AG04449 (cell line): ENCODE measurements at regions not wholly inside any gene's neighbourhood (a gene's known extent, or its start where the extent isn't known, plus 50 kb on each side); places are given as distances from the start of the nearest gene placed in this dataset.

ENCODE experiments used
- CTCF ChIA-PET: fragments of 350-600 bp; formaldehyde crosslinking; extraction: SDS; loops from one replicate; lab custom pipeline; 2021; ENCODE audit warnings: antibody characterized with exemption; lab: Yijun Ruan, JAX
- POLR2A ChIA-PET: fragments of 400-600, 350-600 bp; formaldehyde crosslinking; extraction: SDS; loops from one replicate; lab custom pipeline; 2020; ENCODE audit warnings: antibody characterized with exemption, inconsistent platforms; lab: Yijun Ruan, JAX
- DNase-seq: peaks from one replicate; pipeline ENCODE4 v3.0.0-alpha.2; 2010; ENCODE audit warnings: low read depth, low spot score
- H3K4me3 ChIP-seq: 2 replicates; pipeline ENCODE4 v1.5.1; 2011; ENCODE audit warnings: low read depth, mild to moderate bottlenecking, control low read depth, low read length
- TF ChIP-seq, protein P1 (sequence below): IDR thresholded peaks from one replicate; pipeline ENCODE4 v1.5.1; 2011; ENCODE audit warnings: mild to moderate bottlenecking, moderate library complexity, low read length, control low read depth, inconsistent platforms; ENCODE audit not compliant: insufficient read depth; ENCODE audit errors: missing control alignments

DNA sequence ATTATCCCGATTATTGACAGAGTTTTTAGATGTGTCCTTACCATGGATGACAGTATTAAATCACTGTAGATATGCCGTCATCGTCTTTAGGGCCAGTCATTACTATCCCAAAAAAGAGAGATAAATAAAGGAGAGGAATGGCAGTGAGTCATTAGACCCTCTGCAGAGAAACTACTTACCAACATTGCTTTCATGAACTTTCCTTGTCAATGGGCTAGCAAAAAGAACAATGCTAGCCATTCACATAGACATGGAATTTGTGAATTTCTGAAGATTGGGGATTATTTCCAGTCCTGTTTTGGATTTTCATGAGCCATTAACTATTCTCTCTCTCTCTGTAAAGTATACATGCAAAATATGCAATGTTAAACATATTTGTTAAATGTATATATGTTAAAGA lies 319.4 kb upstream of the FANCL start:
- H3K4me3 ChIP-seq = no peak overlapping the region
- POLR2A ChIA-PET = no interaction called here
- CTCF ChIA-PET = no interaction called here
- TF ChIP-seq, protein P1, sequence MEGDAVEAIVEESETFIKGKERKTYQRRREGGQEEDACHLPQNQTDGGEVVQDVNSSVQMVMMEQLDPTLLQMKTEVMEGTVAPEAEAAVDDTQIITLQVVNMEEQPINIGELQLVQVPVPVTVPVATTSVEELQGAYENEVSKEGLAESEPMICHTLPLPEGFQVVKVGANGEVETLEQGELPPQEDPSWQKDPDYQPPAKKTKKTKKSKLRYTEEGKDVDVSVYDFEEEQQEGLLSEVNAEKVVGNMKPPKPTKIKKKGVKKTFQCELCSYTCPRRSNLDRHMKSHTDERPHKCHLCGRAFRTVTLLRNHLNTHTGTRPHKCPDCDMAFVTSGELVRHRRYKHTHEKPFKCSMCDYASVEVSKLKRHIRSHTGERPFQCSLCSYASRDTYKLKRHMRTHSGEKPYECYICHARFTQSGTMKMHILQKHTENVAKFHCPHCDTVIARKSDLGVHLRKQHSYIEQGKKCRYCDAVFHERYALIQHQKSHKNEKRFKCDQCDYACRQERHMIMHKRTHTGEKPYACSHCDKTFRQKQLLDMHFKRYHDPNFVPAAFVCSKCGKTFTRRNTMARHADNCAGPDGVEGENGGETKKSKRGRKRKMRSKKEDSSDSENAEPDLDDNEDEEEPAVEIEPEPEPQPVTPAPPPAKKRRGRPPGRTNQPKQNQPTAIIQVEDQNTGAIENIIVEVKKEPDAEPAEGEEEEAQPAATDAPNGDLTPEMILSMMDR = no peak
- DNase-seq = no peak

DNA sequence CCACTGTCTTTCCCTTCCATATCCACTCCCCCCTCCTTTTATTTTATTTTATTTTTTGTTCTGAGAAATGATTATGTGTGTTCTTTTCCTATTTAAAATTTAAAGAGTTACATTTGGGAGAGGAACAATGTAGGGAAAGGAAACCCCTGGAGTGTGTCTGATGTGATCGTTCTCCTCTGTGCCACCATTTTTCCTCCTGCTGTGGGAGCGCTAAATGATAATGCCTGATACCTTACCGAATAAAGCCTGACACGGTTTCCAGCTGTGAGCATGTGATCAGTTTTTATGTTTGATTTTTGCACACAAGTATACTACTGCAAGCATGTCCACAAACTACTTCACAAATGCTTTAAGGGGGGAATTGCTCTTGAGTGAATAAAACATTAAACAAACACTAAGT lies 317.8 kb upstream of the FANCL start:
- no peak for DNase-seq
- H3K4me3 ChIP-seq = no peak overlapping the region
- TF ChIP-seq, protein P1 = no peak
- ChIA-PET CTCF (no interaction called here), POLR2A (no interaction called here)

DNA sequence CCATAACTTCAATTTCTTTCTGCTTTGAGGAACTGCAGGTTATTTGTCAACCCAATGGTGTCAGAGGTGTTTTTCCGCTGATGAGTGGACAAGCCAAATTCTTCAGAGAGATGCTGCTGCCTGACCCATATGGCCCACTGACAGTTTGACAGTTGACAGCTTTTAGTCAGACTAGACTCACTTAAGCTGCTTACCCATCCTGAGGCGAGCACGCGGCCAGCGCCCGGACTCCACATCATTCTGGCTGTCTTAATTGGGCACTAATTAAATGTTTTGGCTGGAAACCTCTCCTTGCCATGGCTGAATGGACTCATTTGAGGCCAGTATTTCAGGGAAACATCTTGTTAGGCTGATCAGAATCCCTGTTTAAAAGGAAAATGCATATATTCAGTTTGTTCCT lies 316.1 kb upstream of the FANCL start:
- TF ChIP-seq, protein P1 = no peak
- DNase-seq = no peak
- no peak overlapping the region for H3K4me3 ChIP-seq
- ChIA-PET CTCF (interaction anchor here (0.6 kb wide), 1 partner anchor 9 kb away, joined by 3 read pairs; no protein-coding TSS in a partner anchor), POLR2A (no interaction called here)

DNA sequence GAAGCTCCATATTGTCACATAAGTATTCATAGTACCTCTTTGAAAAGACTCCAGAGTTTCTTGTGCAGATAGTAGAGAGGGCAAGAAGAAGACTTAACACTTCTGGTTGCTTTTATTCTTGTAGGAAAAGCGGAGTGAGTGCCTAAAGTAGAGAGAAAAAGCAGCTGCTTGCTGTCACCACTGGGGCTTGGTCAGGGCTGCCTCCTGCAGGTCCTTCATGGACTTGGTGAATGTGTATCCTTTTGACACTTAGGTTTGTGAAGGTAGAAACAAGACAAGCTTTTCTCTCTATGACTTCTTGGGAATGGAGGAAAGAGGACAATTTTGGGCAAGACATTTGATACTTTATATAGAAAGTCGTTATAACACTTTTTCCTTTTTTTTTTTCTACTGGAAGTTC lies 312.8 kb upstream of the FANCL start:
- H3K4me3 ChIP-seq = no peak overlapping the region
- ChIA-PET POLR2A (no interaction called here), CTCF (no interaction called here)
- no peak for DNase-seq
- TF ChIP-seq, protein P1 = no peak

DNA sequence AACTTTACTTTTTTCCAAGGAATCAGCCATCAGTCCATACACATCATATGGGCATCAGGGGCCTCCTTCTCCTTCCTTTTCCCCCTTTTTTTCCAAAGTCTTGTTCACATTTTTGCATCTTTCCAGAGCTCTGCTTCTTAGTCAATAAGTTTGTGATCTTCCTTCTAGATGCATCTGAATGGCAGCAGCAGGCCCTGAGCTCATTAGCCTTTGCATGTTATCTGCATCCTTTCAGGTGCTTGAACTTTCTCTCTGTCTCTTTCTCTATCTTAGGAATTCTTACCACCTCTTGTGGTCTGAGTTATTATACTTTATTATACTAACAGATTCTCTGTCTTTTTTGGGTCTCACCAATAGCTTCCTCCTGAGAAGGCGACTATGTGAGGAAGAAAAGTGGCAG lies 312.4 kb upstream of the FANCL start:
- H3K4me3 ChIP-seq = no peak overlapping the region
- TF ChIP-seq, protein P1 = no peak
- no peak for DNase-seq
- ChIA-PET CTCF (no interaction called here), POLR2A (no interaction called here)

DNA sequence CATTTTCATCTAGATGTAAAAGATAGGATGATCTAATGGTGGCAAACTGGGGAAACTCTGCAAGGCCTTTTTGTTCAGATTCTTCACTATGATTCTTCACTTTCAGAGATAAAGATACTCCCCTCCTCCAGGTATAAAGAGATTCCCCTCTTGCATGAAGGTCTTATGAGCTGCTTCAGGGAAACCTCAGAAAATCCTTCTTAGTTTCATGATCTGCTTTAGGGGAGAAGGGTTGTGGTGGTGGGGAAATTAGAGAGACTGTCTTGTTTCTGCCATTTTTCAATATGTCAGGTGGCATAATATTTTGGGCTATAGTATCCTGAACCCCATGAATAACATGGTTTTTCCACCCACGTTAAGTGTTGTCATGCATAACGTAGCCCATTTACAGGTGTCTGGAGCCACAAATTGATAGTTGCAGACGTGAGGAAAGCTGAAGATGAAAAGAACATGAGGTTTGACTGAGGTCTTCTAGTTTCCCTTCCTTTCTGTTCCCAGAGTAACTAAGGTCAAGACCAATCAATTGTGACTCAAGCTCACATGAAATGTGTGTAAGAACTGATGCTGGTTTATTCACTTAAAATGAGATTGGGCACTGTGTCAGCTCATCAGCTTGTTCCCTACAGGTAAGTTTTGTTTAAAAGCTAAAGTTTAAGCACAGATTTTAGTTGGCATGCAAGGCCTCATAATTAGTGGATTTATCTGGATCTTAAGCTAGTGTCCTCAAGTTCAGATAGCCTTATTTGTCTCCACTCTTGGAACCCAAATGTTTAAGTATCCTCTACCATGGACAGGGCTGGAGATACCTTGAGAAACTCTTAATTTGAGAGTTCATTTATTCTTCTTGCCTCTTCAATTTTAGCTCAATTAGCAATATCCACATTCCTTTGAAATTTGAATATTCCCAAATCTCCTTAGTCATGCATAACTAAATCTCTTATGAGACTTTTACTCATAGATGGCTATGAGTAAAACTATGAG lies 304.5 kb upstream of the FANCL start:
- ChIA-PET POLR2A (no interaction called here), CTCF (no interaction called here)
- DNase-seq = no peak
- TF ChIP-seq, protein P1 = no peak
- no peak overlapping the region for H3K4me3 ChIP-seq
